Adrenal gland (tissue), 5 donors: ENCODE measurements at regions not wholly inside any gene's neighbourhood (a gene's known extent, or its start where the extent isn't known, plus 50 kb on each side); places are given as distances from the start of the nearest gene placed in this dataset.

ENCODE experiments used
- POLR2A ChIP-seq, 2 donors: fragments of 450-650 bp; IDR thresholded peaks; one replicate each; pipeline ENCODE4 v1.6.1; 2017; ENCODE audit warnings: antibody characterized with exemption in 2 of 2, mild to moderate bottlenecking in 2 of 2, moderate library complexity in 1 of 2
- TF ChIP-seq, protein P1 (sequence below), 6 experiments: fragments of 450-650 bp in 4 of 6; fragments of 200-600 bp in 2 of 6; sonication (generic) in 1 of 6; IDR thresholded peaks; 1 replicate in 5 of 6; 2 replicates in 1 of 6; pipeline versions ENCODE4 v1.5.1 to v1.8.0; 2016 to 2021; ENCODE audit warnings: antibody characterized with exemption in 6 of 6, mild to moderate bottlenecking in 2 of 6, moderate library complexity in 1 of 6
- donor health status: DM: no; HTN: no; CAD: no.

DNA sequence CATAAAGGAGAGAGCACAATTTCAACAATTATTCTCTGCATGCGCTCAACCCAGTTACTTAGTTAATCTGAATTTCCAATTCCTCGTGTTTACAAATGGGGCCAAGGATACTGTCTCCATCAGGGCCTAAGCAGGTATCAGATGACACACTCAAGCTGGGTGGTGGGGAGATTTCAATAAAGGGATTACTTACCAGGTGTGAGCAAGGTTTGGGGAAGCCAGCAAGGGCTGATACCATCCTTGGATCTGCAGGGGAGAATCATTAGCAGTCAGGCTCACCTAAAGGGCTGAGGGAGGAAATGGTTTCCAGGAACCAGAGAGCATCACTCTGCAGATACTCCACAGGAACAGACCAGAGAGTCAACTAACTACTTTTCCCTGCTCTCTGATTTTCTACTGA is 487.1 kb downstream of the NTRK2 start:
- TF ChIP-seq, protein P1, sequence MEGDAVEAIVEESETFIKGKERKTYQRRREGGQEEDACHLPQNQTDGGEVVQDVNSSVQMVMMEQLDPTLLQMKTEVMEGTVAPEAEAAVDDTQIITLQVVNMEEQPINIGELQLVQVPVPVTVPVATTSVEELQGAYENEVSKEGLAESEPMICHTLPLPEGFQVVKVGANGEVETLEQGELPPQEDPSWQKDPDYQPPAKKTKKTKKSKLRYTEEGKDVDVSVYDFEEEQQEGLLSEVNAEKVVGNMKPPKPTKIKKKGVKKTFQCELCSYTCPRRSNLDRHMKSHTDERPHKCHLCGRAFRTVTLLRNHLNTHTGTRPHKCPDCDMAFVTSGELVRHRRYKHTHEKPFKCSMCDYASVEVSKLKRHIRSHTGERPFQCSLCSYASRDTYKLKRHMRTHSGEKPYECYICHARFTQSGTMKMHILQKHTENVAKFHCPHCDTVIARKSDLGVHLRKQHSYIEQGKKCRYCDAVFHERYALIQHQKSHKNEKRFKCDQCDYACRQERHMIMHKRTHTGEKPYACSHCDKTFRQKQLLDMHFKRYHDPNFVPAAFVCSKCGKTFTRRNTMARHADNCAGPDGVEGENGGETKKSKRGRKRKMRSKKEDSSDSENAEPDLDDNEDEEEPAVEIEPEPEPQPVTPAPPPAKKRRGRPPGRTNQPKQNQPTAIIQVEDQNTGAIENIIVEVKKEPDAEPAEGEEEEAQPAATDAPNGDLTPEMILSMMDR (IDR thresholded peaks at IDR 0.05) = no peak
- no peak for TF ChIP-seq POLR2A (IDR thresholded peaks at IDR 0.05)
